C4-2B (cell line): ENCODE measurements at regions not wholly inside any gene's neighbourhood (a gene's known extent, or its start where the extent isn't known, plus 50 kb on each side); places are given as distances from the start of the nearest gene placed in this dataset.
A peak's percentile ranks its signal among the peaks of the same experiment; 100 is the strongest.

Source experiments
- H3K27ac ChIP-seq: fragments of 450-650 bp; 2 replicates; pipeline ENCODE4 v1.5.1; 2017
- CTCF ChIP-seq: fragments of 450-650 bp; conservative IDR thresholded peaks from 2 replicates; pipeline ENCODE4 v1.5.1; 2017; ENCODE audit warnings: mild to moderate bottlenecking
- ZFX ChIP-seq: fragments of 450-650 bp; IDR thresholded peaks from 2 replicates; pipeline ENCODE4 v1.6.1; 2017

GRCh38 chr3:43874290-43874689 is 183.6 kb downstream of the ABHD5 start:
- no peak overlapping the region for H3K27ac ChIP-seq

GRCh38 chr3:43874731-43875130 is 184.0 kb downstream of the ABHD5 start:
- no peak for TF ChIP-seq CTCF
- TF ChIP-seq ZFX, result no peak
- no peak overlapping the region for H3K27ac ChIP-seq

More at GRCh38 chr3:43874290-43874689, 183.6 kb downstream of the ABHD5 start:
- no peak for TF ChIP-seq ZFX
- no peak for TF ChIP-seq CTCF

- no peak for TF ChIP-seq ZFX
- no peak for TF ChIP-seq CTCF
- H3K27ac ChIP-seq, result no peak overlapping the region
Measured at GRCh38 chr3:43876648-43877047, 185.9 kb downstream of the ABHD5 start.

GRCh38 chr3:43879166-43879565 is 188.4 kb downstream of the ABHD5 start:
- H3K27ac ChIP-seq, result no peak overlapping the region
- TF ChIP-seq ZFX, result no peak
- TF ChIP-seq CTCF, result peak; percentile 46

GRCh38 chr3:43882976-43883680 is 192.4 kb downstream of the ABHD5 start:
- TF ChIP-seq CTCF (no peak), ZFX (no peak)
- H3K27ac ChIP-seq, result peak overlapping the region; percentile 86

GRCh38 chr3:43883729-43884396 is 193.1 kb downstream of the ABHD5 start:
- no peak for TF ChIP-seq ZFX
- no peak for TF ChIP-seq CTCF

GRCh38 chr3:43884581-43884980 is 193.8 kb downstream of the ABHD5 start:
- TF ChIP-seq CTCF (no peak), ZFX (no peak)

More at GRCh38 chr3:43883729-43884396, 193.1 kb downstream of the ABHD5 start:
- peak overlapping the region; percentile 86 for H3K27ac ChIP-seq

More at GRCh38 chr3:43884581-43884980, 193.8 kb downstream of the ABHD5 start:
- peak overlapping the region; percentile 86 for H3K27ac ChIP-seq
